ENCODE measurements at regions not wholly inside any gene's neighbourhood (a gene's known extent, or its start where the extent isn't known, plus 50 kb on each side); places are given as distances from the start of the nearest gene placed in this dataset.

GRCh38 chr18:78246588-78246987 is 733.0 kb upstream of the SALL3 start:
- H3K27ac ChIP-seq (ENCODE audit: low read length), result no peak overlapping the region
- H3K9me3 ChIP-seq (ENCODE audit: insufficient read depth, low read length, severe bottlenecking), result no peaks in the 10 kb centered on the region
- no peaks in the 10 kb centered on the region for H3K4me1 ChIP-seq (ENCODE audit: insufficient read depth, low read length)
- TF ChIP-seq EZH2 (IDR thresholded peaks at IDR 0.05; ENCODE audit: borderline replicate concordance, low read depth, low read length, severe bottlenecking), result no peak
- no peak for TF ChIP-seq CTCF (IDR thresholded peaks at IDR 0.05; ENCODE audit: borderline replicate concordance, extremely low read depth, low read length, poor library complexity, severe bottlenecking)
- no peak overlapping the region for H2AFZ ChIP-seq (ENCODE audit: low read depth, low read length)
- no peak overlapping the region for H3K4me3 ChIP-seq (ENCODE audit: low read depth in 1 of 2, low read length in 2 of 2)
- DNase-seq (no peak), ATAC-seq (ENCODE audit: insufficient read depth, low read depth) (no peak)
- H3K79me2 ChIP-seq (ENCODE audit: insufficient read depth, low read length), result no peaks in the 10 kb centered on the region
- H4K20me1 ChIP-seq (ENCODE audit: insufficient read depth, low read length), result no peaks in the 10 kb centered on the region
- no peak overlapping the region for H3K4me2 ChIP-seq (ENCODE audit: insufficient read depth, low read length)
- no peaks in the 10 kb centered on the region for H3K36me3 ChIP-seq (ENCODE audit: insufficient read depth, low read length)
- no peak overlapping the region for H3K9ac ChIP-seq (ENCODE audit: low read depth, low read length)
- H3K27me3 ChIP-seq (ENCODE audit: insufficient read depth, low read length, poor library complexity), result no peaks in the 10 kb centered on the region

- H3K79me2 ChIP-seq (ENCODE audit: insufficient read depth, low read length), result no peaks in the 10 kb centered on the region
- no peaks in the 10 kb centered on the region for H3K9me3 ChIP-seq (ENCODE audit: insufficient read depth, low read length, severe bottlenecking)
- H3K4me1 ChIP-seq (ENCODE audit: insufficient read depth, low read length), result no peaks in the 10 kb centered on the region
- no peak overlapping the region for H3K9ac ChIP-seq (ENCODE audit: low read depth, low read length)
- H2AFZ ChIP-seq (ENCODE audit: low read depth, low read length), result no peak overlapping the region
- H3K4me3 ChIP-seq (ENCODE audit: low read depth in 1 of 2, low read length in 2 of 2), result no peak overlapping the region
- no peak overlapping the region for H3K4me2 ChIP-seq (ENCODE audit: insufficient read depth, low read length)
- H3K36me3 ChIP-seq (ENCODE audit: insufficient read depth, low read length), result no peaks in the 10 kb centered on the region
- DNase-seq, result no peak
- TF ChIP-seq EZH2 (IDR thresholded peaks at IDR 0.05; ENCODE audit: borderline replicate concordance, low read depth, low read length, severe bottlenecking) (no peak), CTCF (IDR thresholded peaks at IDR 0.05; ENCODE audit: borderline replicate concordance, extremely low read depth, low read length, poor library complexity, severe bottlenecking) (no peak)
- H3K27me3 ChIP-seq (ENCODE audit: insufficient read depth, low read length, poor library complexity), result no peaks in the 10 kb centered on the region
- no peak overlapping the region for H3K27ac ChIP-seq (ENCODE audit: low read length)
- ATAC-seq (ENCODE audit: insufficient read depth, low read depth), result no peak
- no peaks in the 10 kb centered on the region for H4K20me1 ChIP-seq (ENCODE audit: insufficient read depth, low read length)
Observed at GRCh38 chr18:78247615-78248289, 731.9 kb upstream of the SALL3 start.

- DNase-seq (no peak), ATAC-seq (ENCODE audit: insufficient read depth, low read depth) (no peak)
- H3K9ac ChIP-seq (ENCODE audit: low read depth, low read length), result no peak overlapping the region
- H3K9me3 ChIP-seq (ENCODE audit: insufficient read depth, low read length, severe bottlenecking), result no peaks in the 10 kb centered on the region
- H3K4me3 ChIP-seq (ENCODE audit: low read depth in 1 of 2, low read length in 2 of 2), result no peak overlapping the region
- no peaks in the 10 kb centered on the region for H3K4me1 ChIP-seq (ENCODE audit: insufficient read depth, low read length)
- H3K36me3 ChIP-seq (ENCODE audit: insufficient read depth, low read length), result no peaks in the 10 kb centered on the region
- no peaks in the 10 kb centered on the region for H3K27me3 ChIP-seq (ENCODE audit: insufficient read depth, low read length, poor library complexity)
- no peak overlapping the region for H2AFZ ChIP-seq (ENCODE audit: low read depth, low read length)
- TF ChIP-seq CTCF (IDR thresholded peaks at IDR 0.05; ENCODE audit: borderline replicate concordance, extremely low read depth, low read length, poor library complexity, severe bottlenecking) (no peak), EZH2 (IDR thresholded peaks at IDR 0.05; ENCODE audit: borderline replicate concordance, low read depth, low read length, severe bottlenecking) (no peak)
- no peak overlapping the region for H3K4me2 ChIP-seq (ENCODE audit: insufficient read depth, low read length)
- H4K20me1 ChIP-seq (ENCODE audit: insufficient read depth, low read length), result no peaks in the 10 kb centered on the region
- no peaks in the 10 kb centered on the region for H3K79me2 ChIP-seq (ENCODE audit: insufficient read depth, low read length)
- no peak overlapping the region for H3K27ac ChIP-seq (ENCODE audit: low read length)
Observed at GRCh38 chr18:78255013-78255412, 724.6 kb upstream of the SALL3 start.

All from DND-41 (cell line).